Gastroesophageal sphincter (tissue), 3 donors: ENCODE measurements at regions not wholly inside any gene's neighbourhood (a gene's known extent, or its start where the extent isn't known, plus 50 kb on each side); places are given as distances from the start of the nearest gene placed in this dataset.

Experiments used
- POLR2A ChIP-seq, 2 donors: fragments of 450-650 bp; IDR thresholded peaks; one replicate each; pipeline ENCODE4 v1.6.1; 2017; ENCODE audit warnings: antibody characterized with exemption in 2 of 2, mild to moderate bottlenecking in 2 of 2, moderate library complexity in 1 of 2
- TF ChIP-seq, protein P1 (sequence below), 4 experiments: fragments of 200-600 bp in 2 of 4; fragments of 450-650 bp in 2 of 4; sonication (generic) in 1 of 4; IDR thresholded peaks; one replicate each; pipeline ENCODE4 v1.5.1; 2017 to 2019; ENCODE audit warnings: antibody characterized with exemption in 4 of 4, mild to moderate bottlenecking in 2 of 4, moderate library complexity in 2 of 4

DNA sequence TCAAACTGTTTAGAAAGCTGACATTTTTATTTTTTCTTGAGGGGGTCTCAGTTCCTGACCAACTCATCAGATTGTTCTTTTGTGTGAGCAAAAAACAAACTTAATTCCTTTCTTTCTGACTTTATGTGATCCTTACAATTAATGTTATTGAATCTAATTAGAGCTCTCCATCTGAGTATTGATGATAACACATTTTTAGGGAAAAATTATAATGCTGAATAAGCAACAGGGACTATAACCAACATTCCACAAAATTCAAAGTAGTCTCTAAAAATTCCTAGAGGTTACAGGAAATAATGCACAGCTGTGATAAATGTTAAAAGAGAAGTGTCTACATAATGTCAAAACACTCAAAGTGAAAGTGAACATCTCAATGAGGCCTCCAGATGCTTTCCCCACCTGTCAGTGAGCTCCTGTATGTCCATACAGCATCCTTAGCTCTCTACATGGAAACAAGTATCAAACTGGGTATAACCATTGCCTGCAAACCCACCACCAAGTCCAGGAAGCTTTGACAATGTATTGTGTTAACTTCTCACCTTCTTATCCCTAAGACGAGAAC is 786.0 kb upstream of the SLC39A10 start:
- no peak for TF ChIP-seq POLR2A (IDR thresholded peaks at IDR 0.05)
- TF ChIP-seq, protein P1, sequence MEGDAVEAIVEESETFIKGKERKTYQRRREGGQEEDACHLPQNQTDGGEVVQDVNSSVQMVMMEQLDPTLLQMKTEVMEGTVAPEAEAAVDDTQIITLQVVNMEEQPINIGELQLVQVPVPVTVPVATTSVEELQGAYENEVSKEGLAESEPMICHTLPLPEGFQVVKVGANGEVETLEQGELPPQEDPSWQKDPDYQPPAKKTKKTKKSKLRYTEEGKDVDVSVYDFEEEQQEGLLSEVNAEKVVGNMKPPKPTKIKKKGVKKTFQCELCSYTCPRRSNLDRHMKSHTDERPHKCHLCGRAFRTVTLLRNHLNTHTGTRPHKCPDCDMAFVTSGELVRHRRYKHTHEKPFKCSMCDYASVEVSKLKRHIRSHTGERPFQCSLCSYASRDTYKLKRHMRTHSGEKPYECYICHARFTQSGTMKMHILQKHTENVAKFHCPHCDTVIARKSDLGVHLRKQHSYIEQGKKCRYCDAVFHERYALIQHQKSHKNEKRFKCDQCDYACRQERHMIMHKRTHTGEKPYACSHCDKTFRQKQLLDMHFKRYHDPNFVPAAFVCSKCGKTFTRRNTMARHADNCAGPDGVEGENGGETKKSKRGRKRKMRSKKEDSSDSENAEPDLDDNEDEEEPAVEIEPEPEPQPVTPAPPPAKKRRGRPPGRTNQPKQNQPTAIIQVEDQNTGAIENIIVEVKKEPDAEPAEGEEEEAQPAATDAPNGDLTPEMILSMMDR (IDR thresholded peaks at IDR 0.05), result no peak
